ENCODE measurements at regions not wholly inside any gene's neighbourhood (a gene's known extent, or its start where the extent isn't known, plus 50 kb on each side); places are given as distances from the start of the nearest gene placed in this dataset.
"Not testable (repeated sequence)": the region's sequence is repeated elsewhere in the genome, so short reads cannot be mapped to it uniquely, and the experiment has no call there.

DNA sequence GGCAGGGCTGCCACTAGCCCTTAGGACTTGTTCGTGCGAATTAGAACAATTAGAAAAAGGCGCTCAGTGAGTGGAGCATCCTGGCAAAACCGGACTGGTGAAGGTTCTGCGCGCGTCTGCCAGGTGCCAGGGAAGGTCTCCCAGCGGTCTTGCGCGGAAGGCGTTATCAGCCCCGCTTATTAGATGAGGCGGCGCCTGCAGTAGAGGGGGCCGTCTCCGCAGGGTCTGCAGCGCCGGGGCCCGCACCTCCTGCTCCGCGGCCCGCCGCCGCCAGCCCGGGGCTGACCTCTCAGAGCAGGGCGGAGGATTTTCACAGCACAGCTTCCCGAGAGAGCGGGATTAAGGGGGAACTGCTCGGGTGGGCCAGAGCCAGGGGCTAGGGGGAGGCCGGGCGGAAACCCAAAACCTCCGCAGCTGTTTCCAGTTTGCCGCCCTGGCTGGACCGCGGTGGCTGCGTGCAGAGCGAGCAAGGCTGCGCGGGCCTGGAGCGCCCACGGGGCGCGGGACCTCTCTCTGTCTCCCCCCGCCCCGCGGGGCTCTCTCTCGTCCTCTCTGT is 155.2 kb downstream of the FOXD2 start:
- in situ Hi-C loops (cut with HindIII; ENCODE audit: low sequenced_read_pairs), result loop anchor here (5.0 kb wide), 1 partner anchor 104 kb away; no protein-coding TSS in a partner anchor

DNA sequence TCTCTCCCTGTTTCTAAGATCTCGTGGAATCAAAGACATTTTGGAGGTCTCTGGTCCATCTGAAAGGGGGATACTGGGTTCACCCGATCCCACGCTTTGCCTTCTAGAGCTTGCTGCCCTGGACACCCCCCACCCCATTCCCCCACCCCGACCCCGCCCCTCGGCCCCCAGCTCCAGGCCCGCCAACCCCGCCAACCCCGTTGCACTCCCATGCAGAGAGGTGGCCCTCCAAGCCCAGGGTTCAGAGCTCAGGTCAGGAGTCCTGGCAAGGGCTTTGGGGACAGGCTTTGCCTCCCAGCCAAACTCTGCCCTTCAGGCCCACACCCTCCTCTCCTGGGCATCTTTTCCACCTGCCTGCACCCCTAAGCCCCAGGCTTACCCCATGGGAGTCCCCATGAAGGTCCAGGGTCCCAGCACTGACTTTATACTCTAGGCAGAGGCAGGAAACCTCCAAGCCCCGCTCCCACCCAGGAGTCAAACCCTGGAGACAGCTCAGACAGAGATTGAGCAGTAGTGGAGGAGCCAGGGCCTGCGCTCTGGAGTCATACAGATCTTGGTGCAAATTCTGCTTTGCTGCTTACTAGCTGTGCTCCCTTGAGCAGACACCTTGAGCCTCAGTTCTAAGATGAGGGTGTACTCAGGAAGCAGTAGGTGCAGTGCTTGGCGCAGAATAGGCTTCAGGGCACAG is 155.9 kb downstream of the FOXD2 start:
- in situ Hi-C loops (cut with HindIII; ENCODE audit: low sequenced_read_pairs), result loop anchor here (5.0 kb wide), 1 partner anchor 104 kb away; no protein-coding TSS in a partner anchor

DNA sequence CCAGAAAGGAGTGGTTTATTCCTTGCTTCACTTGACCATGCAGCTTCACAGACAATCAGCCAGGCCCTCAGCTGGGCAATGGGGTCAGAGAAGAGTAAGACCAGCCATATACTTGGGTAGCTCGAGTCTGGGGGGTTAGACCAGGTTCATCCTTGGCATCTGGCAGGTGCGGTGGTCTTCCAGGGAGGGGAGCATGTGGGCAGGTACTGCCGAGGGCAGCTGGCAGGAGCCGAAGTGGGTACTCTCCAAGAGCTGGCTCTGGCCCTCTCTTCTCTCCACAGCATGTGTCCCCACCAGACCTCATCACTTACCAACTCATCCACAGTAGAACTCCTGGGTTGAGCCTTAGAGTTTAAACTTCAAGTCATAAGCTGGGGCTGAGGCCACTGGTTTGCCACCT is 156.8 kb downstream of the FOXD2 start:
- in situ Hi-C loops (cut with HindIII; ENCODE audit: low sequenced_read_pairs), result loop anchor here (5.0 kb wide), 1 partner anchor 103 kb away; no protein-coding TSS in a partner anchor

DNA sequence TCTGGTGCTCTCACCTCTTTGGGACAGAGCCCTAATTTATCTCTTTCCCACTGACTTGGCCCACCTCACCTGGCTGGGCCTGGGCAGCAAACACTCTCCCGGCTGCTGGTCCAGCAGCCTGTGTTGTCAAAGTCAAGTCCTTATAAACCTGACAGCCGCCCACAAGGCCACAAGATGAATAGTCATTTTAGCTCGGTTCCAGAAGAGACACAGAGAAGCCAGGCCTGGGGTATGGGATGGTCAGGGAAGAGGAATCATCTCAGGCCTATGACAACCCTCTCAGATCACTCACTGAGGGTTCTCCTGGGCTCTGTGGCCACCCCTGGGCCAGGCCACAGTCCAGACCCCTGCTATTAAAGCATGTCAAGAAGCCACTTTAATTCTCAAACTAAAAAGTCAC is 158.5 kb downstream of the FOXD2 start:
- in situ Hi-C loops (cut with HindIII; ENCODE audit: low sequenced_read_pairs), result no loop called here

DNA sequence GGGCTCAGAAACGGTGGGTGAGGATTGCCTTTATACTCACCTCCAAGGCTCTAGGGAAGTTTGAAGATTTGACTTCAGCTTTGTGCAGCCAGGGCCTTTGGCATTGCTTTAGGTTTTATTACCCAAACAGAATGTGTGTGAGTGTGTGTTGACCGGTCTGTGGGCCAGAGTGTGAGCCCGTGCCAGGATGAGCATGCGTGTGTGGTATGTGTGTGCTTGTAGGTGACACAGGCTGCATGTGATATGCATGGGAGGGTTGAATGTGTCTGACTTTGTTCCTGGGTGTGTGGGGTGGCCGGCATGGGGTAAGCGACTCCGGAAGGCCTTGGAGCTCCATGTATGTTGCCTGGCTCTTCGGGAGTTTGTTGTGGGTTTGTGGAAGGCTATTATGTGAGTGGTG is 160.5 kb downstream of the FOXD2 start:
- in situ Hi-C loops (cut with HindIII; ENCODE audit: low sequenced_read_pairs), result no loop called here

DNA sequence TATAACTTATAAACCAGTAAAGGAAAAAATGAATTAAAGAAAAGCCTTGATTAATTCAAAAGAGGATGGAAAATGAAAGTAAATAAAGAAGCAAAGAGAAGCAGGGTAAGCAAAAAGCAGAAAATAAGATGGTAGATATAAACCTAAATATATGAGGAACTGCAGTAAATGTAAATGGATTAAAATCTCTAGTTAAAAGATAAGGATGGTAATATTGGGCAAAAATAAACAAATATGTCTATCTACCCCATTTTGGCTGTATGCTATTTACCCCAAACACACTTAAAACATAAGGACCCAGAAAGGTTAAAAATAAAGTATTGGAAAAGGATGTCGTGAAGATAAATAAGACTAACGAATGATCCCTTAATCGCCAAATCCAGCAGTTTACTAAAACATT is 161.9 kb downstream of the FOXD2 start:
- in situ Hi-C loops (cut with HindIII; ENCODE audit: low sequenced_read_pairs), result no loop called here

DNA sequence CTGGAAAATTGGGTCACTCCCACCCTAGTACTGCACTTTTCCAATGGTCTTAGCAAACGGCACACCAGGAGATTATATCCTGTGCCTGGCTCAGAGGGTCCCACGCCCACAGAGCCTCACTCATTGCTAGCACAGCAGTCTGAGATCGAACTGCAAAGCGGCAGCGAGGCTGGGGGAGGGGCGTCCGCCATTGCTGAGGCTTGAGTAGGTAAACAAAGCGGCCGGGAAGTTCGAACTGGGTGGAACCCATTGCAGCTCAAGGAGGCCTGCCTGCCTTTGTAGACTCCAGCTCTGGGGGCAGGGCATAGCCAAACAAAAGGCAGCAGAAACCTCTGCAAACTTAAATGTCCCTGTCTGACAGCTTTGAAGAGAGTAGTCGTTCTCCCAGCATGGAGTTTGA is 164.6 kb downstream of the FOXD2 start:
- in situ Hi-C loops (cut with HindIII; ENCODE audit: low sequenced_read_pairs), result not testable (repeated sequence)

DNA sequence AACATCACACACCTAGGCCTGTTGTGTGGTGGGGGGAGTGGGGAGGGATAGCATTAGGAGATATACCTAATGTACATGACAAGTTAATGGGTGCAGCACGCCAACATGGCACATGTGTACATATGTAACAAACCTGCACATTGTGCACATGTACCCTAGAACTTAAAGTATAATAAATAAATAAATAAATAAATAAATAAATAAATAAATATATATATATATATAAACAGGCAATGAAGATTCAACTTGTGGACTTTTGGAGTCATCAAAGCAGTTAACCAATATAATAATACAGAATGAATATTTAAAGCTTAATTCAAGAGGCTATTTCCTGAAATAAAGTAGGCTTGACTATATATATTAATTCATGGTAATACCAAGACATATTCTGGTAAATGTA is 167.0 kb downstream of the FOXD2 start:
- in situ Hi-C loops (cut with HindIII; ENCODE audit: low sequenced_read_pairs), result not testable (repeated sequence)

DNA sequence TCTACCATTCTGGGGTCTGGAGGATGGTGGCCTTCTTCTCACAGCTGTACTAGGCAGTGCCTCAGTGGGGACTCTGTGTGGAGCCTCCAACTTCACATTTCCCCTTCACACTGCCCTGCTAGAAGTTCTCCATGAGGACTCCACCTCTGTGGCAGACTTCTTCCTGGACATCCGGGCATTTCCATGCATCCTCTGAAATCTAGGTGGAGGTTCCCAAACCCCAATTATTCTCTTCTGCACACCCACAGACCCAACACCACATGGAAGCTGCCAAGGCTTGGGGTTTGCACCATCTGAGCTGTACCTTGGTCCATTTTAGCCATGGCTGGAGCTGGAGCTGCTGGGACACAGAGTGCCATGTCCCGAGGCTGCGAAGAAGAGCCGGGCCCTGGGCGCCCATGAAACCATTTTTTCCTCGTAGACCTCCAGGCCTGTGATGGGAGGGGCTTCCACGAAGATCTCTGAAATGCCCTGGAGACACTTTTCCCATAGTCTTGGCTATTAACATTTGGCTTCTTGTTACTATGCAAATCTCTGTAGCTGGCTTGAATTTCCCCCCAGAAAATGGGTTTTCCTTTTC is 170.5 kb downstream of the FOXD2 start:
- in situ Hi-C loops (cut with HindIII; ENCODE audit: low sequenced_read_pairs), result no loop called here

DNA sequence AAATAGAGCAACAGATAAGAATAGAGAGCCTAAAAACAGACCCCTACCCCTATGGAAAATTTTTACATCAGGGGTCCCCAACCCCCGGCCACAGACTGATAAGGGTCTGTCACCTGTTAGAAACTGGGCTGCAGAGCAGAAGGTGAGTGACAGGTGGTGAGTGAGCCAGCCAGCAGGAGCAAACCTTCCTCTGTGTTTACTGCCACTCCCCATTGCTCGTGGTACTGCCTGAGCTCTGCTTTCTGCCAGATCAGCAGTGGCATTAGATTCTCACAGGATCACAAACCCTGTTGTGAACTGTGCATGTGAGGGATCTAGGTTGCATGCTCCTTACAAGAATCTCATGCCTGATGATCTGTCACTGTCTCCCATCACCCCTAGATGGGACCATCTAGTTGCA is 174.1 kb downstream of the FOXD2 start:
- in situ Hi-C loops (cut with HindIII; ENCODE audit: low sequenced_read_pairs), result no loop called here

DNA sequence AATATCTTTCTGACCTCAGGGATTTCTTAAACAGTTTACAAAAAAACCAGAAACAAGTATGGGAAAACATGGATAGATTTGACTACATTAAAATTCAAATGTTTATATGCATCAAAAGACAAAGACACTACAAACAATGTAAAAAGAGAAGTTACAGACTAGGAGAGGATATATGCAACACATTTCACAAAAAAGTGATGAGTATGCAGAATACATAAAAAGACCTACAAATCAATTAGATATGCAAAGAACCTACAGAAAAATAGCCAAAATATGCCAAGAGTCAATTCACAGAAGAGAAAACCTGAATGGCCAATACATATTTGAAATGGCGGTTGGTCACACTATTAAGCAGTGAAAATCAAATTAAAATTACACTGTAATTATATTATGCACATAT is 175.0 kb downstream of the FOXD2 start:
- in situ Hi-C loops (cut with HindIII; ENCODE audit: low sequenced_read_pairs), result no loop called here

DNA sequence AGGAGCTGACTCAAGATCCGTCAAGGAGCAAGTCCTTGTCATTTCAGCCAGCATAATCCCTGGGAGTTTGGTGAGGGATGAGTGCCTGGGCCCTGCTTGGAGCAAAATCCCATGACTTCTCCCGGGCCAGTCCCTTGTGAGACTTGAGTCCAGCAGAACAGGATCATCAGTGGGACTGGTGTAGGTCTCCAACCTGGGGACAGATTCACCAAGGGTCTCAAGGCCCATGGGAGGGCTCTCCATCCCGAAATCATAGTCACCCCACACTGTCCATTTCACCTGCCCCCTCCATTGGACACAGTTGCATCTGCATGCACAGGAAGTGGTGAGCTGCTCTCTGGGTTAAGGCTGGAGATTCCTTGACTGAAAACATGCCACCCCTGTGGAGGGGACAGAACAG is 178.2 kb downstream of the FOXD2 start:
- in situ Hi-C loops (cut with HindIII; ENCODE audit: low sequenced_read_pairs), result no loop called here

DNA sequence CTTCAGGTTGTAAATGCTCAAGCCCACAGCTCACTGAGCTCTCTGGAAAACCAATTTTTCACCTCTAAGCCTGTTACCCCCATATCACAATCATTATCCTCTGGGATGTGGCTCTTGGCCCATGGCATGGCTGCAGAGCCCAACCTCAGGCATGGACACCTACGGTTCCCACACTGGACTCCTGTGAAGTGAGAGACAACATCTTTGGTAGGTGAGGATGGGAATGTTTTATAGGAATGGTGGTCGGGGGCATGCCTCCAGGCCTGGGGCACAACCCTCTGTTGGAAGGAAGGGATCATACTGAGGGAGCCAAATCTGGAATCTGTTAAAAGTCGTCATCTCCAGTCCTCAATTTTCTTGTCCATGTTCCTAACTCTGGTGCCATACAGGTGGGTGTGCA is 179.1 kb downstream of the FOXD2 start:
- in situ Hi-C loops (cut with HindIII; ENCODE audit: low sequenced_read_pairs), result no loop called here

DNA sequence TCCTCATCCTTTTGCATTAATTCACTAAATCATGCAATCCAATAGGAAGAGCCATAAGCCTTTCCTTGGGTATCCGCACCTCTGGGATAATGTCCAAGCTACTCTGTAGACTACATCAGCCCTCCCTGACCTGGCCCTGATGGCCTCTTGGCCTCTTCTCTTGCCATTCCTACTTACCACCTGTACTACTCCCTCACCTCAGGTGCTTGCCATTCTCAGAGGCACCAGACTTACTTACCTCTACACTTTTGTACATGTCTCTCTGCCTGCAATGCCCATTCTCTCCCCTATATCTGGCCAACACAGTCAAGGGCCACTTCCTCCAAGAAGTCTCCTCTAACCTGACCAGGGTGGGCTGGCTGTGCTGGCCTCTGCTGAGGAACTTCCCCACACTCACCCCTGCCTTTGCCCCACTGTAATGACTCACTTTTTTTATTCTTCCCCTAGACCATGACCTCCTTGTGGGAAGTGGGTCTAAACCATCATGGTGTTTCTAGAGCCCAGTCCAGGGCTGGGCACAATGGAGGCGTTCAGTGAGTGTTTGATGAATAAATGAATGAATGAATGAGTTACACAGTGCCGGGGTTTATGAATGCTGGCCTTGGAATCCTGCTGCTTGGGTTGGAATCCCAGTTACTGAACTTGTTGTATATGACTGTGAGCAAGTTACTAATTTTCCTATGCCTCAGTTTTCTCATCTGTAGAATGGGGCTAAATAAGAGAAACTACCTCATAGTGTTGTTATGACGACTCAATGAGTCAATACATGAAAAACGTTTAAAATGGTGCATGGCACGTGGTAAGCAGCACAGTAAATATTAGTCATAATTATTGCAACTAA is 179.8 kb downstream of the FOXD2 start:
- in situ Hi-C loops (cut with HindIII; ENCODE audit: low sequenced_read_pairs), result no loop called here

DNA sequence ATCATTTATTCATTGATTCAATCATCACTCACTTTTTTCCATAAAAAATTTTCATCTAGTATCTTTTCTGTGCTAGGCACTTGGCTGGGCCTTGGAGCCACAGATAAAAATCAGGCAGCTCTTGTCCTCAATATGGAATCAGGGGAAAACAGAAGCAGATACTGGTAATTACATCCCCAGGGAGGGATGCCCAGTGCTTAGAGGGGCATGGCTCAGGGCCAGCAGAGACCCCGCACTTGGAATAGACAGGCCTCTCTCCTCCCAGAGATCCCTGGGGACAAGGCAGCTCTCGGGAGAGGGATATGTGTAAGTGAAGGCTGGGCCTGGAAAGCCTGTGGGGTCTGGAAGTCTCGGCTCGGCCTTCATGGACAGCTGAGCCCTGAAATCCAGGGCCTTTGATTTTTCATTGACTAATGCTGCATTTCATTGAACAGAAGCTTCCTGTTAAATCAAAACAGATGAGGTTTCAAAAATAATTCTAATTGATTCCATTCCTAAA is 180.4 kb downstream of the FOXD2 start:
- in situ Hi-C loops (cut with HindIII; ENCODE audit: low sequenced_read_pairs), result no loop called here

DNA sequence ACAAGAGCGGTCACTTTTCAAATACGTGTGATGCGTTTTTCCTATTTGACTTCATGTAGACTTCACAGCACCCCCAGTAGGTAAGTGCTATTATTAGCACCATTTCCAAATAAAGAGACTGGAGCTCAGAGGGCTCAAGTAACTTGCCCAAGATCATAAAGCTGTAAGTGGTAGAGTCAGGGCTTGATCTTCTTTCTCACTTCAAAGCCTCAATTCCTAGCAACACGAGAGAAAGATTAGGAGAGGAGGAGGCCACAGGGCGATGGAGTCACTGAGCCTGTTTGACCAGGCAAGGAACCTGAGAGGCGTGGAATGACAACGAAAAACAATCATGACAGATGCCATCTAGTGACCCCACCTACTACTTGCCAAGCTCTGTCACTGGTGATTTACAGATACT is 181.0 kb downstream of the FOXD2 start:
- in situ Hi-C loops (cut with HindIII; ENCODE audit: low sequenced_read_pairs), result no loop called here

DNA sequence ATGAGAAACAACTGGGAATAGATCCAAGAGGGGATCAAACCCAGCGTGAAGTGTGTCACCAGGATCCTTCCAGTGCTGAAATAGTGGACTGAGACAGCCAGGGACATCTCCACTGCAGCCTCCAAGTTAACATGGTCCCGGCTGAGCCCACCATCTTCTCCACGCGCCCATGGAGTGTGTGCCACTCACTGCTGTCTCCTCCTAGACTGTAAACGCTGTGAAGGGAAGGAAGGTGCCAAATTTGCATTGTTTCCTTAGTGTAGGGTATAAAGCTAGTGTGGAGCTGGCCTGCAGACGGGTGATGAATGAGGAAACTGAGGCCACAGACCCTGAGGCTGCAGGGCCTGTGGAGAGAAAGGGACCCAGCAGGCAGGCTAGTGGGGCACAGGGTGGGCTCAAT is 183.6 kb downstream of the FOXD2 start:
- in situ Hi-C loops (cut with HindIII; ENCODE audit: low sequenced_read_pairs), result no loop called here

DNA sequence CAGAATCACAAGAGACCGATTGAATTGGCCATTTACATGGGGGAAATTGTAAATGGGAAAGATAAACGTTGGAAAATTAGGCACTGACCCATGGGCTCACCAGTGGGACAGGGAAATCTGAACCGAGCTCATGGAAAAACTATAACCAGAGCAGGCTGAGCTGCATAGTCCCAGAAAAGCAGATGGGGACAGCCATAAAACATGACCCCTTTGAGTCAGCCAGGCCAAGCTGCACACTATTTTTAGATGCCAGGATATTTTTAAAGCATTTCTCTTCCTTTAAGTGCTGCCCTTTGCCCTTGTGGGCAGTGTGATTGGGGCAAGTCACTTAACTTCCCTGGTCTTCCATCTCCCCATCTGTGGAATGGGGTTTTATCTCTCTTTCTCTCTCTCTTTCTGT is 184.1 kb downstream of the FOXD2 start:
- in situ Hi-C loops (cut with HindIII; ENCODE audit: low sequenced_read_pairs), result no loop called here

DNA sequence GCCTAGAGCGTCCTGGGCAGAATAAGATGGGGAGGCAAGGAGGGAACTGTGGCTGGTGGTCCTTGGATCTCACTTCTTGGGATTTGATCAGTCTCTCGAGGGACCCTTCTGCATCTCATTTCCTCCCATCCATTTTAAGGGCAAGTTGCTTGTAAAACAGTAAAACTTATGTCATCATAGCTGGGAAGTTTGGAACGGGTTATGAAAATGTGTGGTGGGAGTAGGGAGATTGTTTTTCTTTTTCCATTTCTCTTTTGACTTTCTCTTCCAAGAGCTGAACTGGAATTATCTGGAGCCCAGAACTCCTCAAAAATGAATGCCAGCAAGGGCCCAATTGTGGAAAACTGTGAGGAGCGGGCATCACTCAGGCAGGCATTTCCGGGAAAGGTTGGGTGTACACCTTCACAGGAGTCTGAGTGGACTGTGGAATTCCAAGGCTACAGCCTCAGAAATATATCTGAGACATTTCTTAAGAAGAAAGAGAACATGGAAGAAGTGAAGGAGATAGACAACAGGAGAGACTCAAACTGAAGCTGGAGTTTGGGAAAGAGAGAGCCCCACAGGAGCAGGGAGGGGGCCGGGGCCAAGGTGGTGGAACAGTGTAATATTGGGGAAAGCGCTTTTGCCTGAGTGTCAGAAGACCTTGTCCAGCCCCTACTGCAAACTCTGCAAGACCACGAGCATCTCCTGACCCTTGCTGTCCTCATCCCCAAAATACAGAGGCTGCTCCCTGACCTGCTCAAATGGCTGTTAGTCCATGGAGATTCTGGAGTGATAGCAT is 185.1 kb downstream of the FOXD2 start:
- in situ Hi-C loops (cut with HindIII; ENCODE audit: low sequenced_read_pairs), result no loop called here

DNA sequence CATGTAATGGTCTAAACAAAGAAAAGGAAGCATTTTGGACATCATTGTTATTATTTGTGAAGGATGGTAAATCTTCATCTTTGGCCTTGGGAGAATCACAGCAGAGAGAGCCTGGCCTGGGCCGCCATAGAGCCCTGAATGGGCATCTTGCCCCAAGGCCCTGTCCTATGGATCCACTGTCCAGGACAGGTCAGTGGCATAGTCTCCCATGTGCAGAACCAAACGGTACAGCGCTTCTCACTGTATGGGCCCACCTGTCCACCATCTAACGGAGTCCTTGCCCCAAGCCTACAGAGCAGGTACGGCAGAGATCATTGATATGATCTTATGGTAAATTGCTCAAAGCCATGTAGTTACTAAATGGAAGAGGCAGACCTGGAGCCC is 185.7 kb downstream of the FOXD2 start:
- in situ Hi-C loops (cut with HindIII; ENCODE audit: low sequenced_read_pairs), result no loop called here

DNA sequence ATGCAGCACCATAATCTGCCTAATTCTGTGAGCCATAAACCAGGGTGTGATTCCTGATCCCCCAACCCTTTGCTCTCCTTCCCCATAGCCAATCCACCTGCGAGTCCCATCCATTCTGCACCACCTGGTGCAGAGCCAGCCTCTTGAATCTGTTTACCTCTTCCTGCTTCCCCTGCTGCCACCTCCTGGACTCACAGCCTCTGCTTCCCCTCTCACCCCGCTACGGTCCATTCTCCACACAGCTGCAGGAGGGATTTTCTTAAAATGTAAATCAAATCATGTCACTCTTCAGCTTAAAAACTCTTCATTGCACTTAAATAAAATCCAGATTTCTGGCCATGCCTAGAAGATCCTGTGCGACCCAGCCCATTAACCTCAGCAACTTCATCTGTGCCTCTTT is 186.7 kb downstream of the FOXD2 start:
- in situ Hi-C loops (cut with HindIII; ENCODE audit: low sequenced_read_pairs), result no loop called here
